GM21526 (cell line): ENCODE measurements at regions not wholly inside any gene's neighbourhood (a gene's known extent, or its start where the extent isn't known, plus 50 kb on each side); places are given as distances from the start of the nearest gene placed in this dataset.

Source experiments
- ATAC-seq: cut with Tn5 transposase; IDR thresholded peaks from one replicate; pipeline ENCODE4 v1.9.1; 2021; ENCODE audit warnings: moderate library complexity; ENCODE audit not compliant: unreplicated experiment, low FRiP score

DNA sequence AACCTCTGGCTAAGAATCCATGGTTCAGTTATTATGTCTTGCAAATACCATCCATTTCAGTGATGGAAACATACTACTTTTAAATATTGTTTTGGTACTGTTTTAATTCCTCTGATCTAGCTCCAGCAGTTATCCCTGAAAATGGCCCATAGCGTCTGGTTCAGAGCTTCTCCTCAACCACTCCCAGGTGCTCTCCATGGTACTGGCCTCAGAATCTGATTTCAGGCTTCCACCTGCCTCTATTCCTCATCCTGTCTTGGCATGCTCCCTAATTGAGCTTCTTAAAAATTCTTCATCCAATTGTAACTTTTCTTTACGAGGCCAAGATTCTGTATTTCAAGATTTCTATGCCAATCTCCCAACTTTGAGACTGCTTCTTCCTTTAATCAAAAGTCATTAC, 236.3 kb downstream of the HTR7 start:
- ATAC-seq: no peak

DNA sequence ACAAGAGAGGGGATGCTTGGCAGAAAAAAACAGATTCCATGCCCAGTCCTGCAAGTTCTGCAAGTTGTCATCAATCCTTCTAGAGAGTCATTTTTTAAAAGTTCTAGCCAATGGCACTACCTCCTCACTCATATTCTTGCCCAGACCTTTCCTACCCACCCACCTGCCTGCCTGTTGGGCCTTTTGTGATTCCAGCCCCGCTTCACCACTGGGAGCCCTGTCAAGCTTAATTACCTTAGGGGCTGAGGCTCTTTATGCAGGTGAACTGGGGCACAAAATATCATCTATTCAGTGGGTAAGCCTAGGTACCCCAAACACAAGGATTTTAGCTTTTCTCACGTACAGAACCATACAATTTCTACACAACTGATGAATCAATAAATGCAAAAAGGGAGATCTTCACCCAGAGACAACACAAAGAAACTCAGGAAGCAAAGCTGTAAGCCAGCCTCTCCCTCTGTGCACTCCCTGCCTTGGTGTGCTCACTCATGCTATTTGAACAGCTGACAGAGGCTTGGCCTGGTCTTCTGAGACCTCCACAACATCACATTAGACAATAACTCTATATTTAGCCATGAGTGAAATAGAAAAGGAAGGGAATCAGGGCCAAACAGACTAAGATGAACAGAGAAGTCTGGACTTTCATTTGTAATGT, 222.6 kb downstream of the HTR7 start:
- no peak for ATAC-seq

DNA sequence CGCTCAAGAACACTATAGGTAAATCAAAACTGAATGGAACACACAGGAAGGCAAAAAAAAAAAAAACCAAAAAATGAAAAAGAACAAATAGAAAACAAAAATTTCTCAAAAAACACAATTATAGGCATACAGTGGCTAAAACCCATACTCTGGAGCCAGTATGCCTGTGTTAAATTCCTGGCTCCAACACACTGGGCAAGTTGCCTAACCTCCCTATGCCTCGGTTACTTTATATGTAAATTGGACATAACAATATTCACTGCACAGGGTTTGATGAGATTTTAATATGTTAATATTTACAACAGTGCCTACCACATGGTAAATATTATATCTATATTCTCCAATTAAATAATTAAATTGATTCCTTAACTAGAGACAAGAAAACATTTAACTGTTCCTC, 217.1 kb downstream of the HTR7 start:
- ATAC-seq: no peak

DNA sequence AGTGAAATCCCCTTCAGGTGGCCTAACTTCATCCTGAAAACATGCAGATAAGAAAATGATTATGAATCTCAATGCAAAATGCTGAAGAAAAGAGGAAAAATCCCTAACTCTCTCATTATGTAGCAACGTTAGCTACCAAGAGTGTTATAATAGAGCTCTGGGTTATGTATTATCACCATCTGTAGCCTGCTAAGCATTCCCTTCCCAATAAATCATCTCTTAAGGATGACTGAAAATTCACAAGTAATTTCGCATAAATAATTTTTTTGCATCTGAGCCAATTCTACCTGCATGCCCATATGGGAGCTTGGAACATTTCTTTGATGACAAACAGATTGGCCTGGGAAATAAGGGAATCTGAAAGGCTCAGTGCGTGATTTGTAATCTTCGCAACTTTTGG, 216.1 kb downstream of the HTR7 start:
- no peak for ATAC-seq

DNA sequence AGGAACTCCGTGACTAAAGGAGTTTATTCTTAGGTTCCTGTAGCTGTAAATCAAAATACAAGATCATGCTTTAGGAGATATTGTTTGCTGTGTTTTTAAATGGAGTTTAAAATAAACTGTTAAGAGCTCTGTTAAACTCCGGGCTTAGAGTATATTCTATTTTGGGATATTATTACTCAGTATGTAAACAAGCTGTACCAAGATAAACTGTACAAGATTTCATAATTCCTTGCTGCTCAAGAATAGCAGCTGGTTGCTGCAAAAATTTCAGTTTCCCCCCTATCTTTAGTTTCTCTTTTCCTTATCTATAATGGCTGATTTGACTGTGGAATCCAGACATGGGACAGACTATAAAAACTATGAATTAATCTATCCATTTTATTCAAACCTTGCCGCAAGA, 215.7 kb downstream of the HTR7 start:
- no peak for ATAC-seq

DNA sequence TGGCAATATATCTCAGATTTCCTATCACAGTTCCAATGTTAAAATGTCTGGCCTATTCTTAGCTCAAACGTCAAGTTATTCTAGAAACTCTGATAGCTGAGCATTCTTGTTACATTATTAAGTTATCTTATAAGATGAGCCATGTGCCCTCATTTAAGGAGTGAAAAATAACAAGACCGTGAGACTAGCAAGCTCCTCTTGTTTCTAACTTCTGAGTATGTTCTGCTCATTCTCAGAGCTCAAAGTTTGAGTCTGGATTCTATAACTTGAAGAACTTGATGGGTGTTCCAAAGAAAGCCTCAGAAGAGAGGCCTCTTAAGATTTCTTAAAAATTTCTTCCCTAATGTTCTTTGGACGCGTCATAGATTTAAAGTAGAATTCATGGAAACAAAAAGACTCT, 215.2 kb downstream of the HTR7 start:
- ATAC-seq: no peak

DNA sequence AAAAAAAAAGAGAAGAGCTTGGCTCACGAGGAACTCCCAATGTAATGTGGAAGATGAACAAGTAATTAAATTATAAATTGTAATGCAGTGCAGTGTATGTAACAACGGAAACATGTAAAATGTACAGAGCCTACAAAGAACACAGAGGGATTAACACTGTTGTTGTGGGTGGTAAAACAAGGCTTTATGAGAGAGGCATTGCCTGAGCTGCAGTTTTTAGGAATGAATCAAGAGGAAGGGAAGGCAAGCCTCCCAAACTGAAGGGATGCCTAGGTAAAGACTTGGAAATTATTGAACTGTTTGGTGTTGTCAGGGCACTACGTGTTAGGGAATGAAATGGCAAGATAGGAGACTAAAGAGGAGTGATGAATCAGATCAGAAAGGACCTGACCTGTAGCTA, 213.7 kb downstream of the HTR7 start:
- no peak for ATAC-seq

DNA sequence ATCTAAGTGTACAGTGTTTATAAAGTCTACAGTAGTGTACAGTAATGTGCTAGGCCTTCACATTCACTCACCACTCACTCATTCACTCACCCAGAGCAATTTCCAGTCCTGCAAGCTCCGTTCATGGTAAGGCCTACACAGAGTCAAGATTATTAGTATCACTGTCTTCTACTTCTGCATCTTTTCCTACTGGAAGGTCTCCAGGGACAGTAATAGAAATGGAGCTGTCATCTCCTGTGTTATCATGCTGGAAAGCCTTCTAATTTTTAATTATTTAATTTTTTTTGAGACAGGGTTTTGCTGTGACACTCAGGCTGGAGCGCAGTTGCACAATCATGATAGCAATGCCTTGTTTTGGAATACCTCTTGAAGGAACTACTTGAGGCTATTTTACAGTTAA, 207.0 kb downstream of the HTR7 start:
- ATAC-seq: no peak

DNA sequence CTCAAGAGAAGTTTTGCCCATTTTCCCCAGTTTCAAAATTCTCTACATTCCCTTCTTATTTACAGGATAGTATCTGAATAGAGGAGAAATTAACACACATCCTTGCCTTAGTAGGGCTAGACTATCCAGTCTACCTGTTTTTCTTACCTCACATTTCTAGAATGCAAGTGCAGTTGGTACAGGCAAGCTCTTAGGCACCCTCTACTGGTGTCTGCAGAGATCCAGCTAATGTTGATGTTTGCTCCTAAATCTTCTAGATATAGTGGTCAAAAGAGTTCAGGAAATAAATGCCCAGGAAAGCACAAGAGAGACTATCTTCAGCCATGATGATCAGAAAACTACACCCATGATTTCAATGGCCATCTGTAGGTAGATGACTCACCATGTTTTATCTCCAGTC, 205.3 kb downstream of the HTR7 start:
- no peak for ATAC-seq

DNA sequence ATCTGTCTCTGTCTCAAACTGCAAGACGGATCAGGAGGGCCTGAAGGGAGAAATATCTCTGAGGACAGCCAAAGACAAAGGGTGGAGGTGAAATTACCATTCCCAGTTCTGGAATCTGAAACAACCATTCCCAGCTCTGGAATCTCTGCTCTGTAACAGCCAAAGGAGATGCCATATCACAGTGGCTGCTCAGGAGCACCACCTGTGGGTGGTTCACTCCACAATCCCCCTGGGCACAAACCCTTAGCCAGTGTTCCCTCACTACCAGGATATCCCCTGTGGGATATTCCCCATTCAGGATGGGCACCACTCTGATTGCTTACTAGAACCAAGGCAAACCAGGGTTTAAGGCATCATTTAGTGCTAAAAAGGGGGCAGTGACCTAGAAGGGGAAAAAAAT, 199.0 kb downstream of the HTR7 start:
- ATAC-seq: no peak

DNA sequence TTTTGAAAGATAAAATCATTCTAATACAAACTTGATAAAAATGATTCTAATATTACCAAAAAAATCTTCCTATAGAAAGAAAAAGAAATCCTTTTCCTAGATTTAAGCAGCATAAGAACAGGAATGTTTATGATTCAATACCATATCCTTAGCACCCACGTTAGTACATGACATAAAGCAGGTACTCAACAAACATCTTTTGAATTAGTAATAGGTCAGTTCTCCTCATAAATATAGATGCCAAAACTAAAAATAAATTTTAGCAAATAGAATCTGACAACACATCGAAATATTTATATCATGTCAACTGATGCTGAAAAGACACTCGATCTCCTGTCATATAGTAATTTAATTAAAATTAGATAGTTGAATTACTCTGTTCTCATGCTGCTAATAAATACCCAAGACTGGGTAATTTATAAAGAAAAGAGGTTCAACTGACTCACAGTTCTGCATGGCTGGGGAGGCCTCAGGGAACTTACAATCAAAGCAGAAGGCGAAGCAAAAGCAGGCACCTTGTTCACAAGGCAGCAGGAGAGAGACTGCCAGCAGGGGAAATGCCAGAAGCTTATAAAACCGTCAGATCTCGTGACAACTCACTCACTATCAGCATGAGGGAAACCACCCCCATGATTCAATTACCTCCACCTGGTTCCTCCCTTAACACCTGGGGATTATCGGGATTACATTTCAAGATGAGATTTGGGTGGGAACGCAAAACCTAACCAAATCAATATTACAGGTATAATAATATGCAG, 191.8 kb downstream of the HTR7 start:
- ATAC-seq: no peak

DNA sequence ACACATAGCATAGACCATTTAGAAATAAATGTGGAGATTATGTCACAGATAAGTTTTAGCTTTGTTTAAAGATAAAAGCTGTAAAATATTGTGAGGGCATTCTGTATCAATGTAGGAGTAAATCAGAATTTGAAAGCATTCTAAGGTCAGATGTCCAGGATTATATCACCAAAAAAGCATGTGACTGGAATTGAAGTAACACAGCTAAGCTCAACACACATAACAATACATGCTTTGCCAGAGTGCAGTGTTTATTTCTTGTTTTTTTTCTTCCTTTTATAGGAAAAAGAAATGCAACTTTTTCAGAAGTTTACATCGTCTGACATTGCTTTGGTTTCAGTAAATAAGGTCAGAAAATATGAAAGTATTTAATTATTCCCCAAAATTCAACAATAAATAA, 183.4 kb downstream of the HTR7 start:
- no peak for ATAC-seq

DNA sequence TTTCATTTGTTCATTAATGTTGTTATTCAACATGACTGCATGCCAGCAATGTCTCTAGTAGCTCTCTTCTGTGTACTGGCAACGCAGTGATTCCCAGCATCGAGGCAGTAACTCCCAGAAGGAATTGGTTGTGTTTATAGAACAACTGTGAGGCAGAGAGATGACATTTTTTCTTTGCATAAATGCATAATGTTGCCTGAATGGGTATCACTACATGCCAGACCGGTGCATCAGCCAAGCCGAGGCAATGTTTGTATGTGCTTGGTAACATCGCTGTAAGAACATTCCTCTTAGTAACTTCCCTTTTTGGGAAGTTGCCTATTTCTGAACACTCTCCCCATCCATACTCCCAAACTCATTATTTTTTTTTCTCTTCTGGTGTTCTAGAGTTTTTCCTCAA, 182.9 kb downstream of the HTR7 start:
- no peak for ATAC-seq

DNA sequence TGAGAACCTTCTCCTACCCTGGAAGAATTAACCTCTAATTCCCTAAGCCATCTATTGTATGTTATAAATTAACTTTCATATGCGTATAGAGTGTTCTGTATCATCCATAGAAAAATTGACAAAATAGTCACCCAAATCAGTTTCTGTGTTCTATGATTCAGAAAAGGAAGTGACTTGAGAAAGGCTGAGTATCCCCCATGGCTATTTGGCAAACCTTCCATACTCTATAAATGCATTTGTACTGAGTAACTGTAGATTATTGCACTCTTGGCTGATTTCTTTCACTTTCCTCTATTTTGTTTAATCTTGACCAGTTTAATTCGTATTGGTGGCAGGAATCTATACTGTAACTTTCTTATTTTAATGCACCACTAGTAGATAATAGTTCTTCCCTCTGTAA, 182.2 kb downstream of the HTR7 start:
- ATAC-seq: no peak
